H9 (cell line): ENCODE measurements at regions not wholly inside any gene's neighbourhood (a gene's known extent, or its start where the extent isn't known, plus 50 kb on each side); places are given as distances from the start of the nearest gene placed in this dataset.

Source experiments
- DNase-seq: peaks from one replicate; pipeline ENCODE4 v3.0.0-alpha.2; 2017
- H2AFZ ChIP-seq: one replicate; pipeline ENCODE4 v1.6.1; 2013; ENCODE audit warnings: mild to moderate bottlenecking, low read length, control low read depth, moderate library complexity
- H2AK5ac ChIP-seq: 2 replicates; pipeline ENCODE4 v1.6.1; 2013; ENCODE audit warnings: low read length, control low read depth, mixed read lengths; ENCODE audit not compliant: insufficient read length
- H2BK120ac ChIP-seq: one replicate; pipeline ENCODE4 v1.6.1; 2013; ENCODE audit warnings: low read depth, mild to moderate bottlenecking, low read length, control low read depth, inconsistent platforms; ENCODE audit not compliant: poor library complexity, severe bottlenecking
- H2BK12ac ChIP-seq: 2 replicates; pipeline ENCODE4 v1.6.1; 2013; ENCODE audit warnings: low read length, control low read depth, mixed read lengths, low read depth; ENCODE audit not compliant: insufficient read length
- H2BK15ac ChIP-seq: 2 replicates; pipeline ENCODE4 v1.6.1; 2013; ENCODE audit warnings: low read depth, low read length, control low read depth
- H2BK20ac ChIP-seq: one replicate; pipeline ENCODE4 v1.6.1; 2013; ENCODE audit warnings: low read depth, mild to moderate bottlenecking, low read length, control low read depth, inconsistent platforms; ENCODE audit not compliant: poor library complexity, severe bottlenecking
- H2BK5ac ChIP-seq: 2 replicates; pipeline ENCODE4 v1.6.1; 2013; ENCODE audit warnings: low read length, control low read depth, mixed read lengths; ENCODE audit not compliant: insufficient read length
- H3K14ac ChIP-seq: 2 replicates; pipeline ENCODE4 v1.6.1; 2013; ENCODE audit warnings: low read length, control low read depth; ENCODE audit not compliant: insufficient read depth
- H3K18ac ChIP-seq: 2 replicates; pipeline ENCODE4 v1.6.1; 2013; ENCODE audit warnings: low read depth, mild to moderate bottlenecking, mixed read lengths, low read length, control low read depth; ENCODE audit not compliant: insufficient read length
- H3K23ac ChIP-seq: 2 replicates; pipeline ENCODE4 v1.6.1; 2013; ENCODE audit warnings: low read length, control low read depth, mixed read lengths, low read depth; ENCODE audit not compliant: insufficient read length
- H3K23me2 ChIP-seq: 2 replicates; pipeline ENCODE4 v1.6.1; 2013; ENCODE audit warnings: low read depth, mild to moderate bottlenecking, mixed read lengths, low read length, control low read depth; ENCODE audit not compliant: insufficient read length, poor library complexity, severe bottlenecking
- H3K27ac ChIP-seq: 2 replicates; pipeline ENCODE4 v1.5.1; 2013; ENCODE audit warnings: low read length, control low read depth, mixed read lengths, low read depth; ENCODE audit not compliant: insufficient read length
- H3K27me3 ChIP-seq: 2 replicates; pipeline ENCODE4 v1.6.1; 2013; ENCODE audit warnings: low read length, control low read depth, inconsistent platforms; ENCODE audit not compliant: insufficient read depth
- H3K4ac ChIP-seq: 2 replicates; pipeline ENCODE4 v1.6.1; 2013; ENCODE audit warnings: low read depth, mild to moderate bottlenecking, control low read depth, inconsistent platforms, low read length, moderate library complexity
- H3K4me1 ChIP-seq: 2 replicates; pipeline ENCODE4 v1.6.1; 2013; ENCODE audit warnings: low read length, control low read depth, inconsistent platforms; ENCODE audit not compliant: insufficient read depth
- H3K4me2 ChIP-seq: 2 replicates; pipeline ENCODE4 v1.6.1; 2013; ENCODE audit warnings: low read length, control low read depth, mixed read lengths; ENCODE audit not compliant: insufficient read length, insufficient read depth
- H3K56ac ChIP-seq: 2 replicates; pipeline ENCODE4 v1.6.1; 2013; ENCODE audit warnings: low read depth, mild to moderate bottlenecking, mixed read lengths, low read length, control low read depth; ENCODE audit not compliant: insufficient read length
- H3K79me1 ChIP-seq: 2 replicates; pipeline ENCODE4 v1.6.1; 2013; ENCODE audit warnings: low read depth, mild to moderate bottlenecking, moderate library complexity, low read length, control low read depth, inconsistent platforms; ENCODE audit not compliant: insufficient read depth, poor library complexity, severe bottlenecking
- H3K79me2 ChIP-seq: 2 replicates; pipeline ENCODE4 v1.6.1; 2013; ENCODE audit warnings: low read length, control low read depth, inconsistent platforms; ENCODE audit not compliant: insufficient read depth
- H3K9ac ChIP-seq: 2 replicates; pipeline ENCODE4 v1.6.1; 2013; ENCODE audit warnings: low read length, control low read depth, mixed read lengths; ENCODE audit not compliant: insufficient read length; ENCODE audit errors: extremely low read depth
- H3K9me3 ChIP-seq: one replicate; pipeline ENCODE4 v1.6.1; 2013; ENCODE audit warnings: low read depth, low read length, inconsistent platforms; ENCODE audit not compliant: control insufficient read depth
- H3T11ph ChIP-seq: one replicate; pipeline ENCODE4 v1.6.1; 2013; ENCODE audit warnings: mild to moderate bottlenecking, low read length, control low read depth, inconsistent platforms
- H4K20me1 ChIP-seq: one replicate; pipeline ENCODE4 v1.6.1; 2013; ENCODE audit not compliant: control insufficient read depth, insufficient read length, insufficient read depth
- H4K5ac ChIP-seq: 2 replicates; pipeline ENCODE4 v1.6.1; 2013; ENCODE audit warnings: low read depth, mild to moderate bottlenecking, mixed read lengths, low read length, control low read depth; ENCODE audit not compliant: insufficient read length
- H4K8ac ChIP-seq: replicated peaks from 2 replicates; pipeline ENCODE4 v1.6.1; 2013; ENCODE audit warnings: low read length, control low read depth, mixed read lengths, low read depth; ENCODE audit not compliant: insufficient read length
- H4K91ac ChIP-seq: 2 replicates; pipeline ENCODE4 v1.6.1; 2013; ENCODE audit warnings: low read depth, mild to moderate bottlenecking, moderate library complexity, mixed read lengths, low read length, control low read depth; ENCODE audit not compliant: insufficient read length
- H3K27ac Mint-ChIP-seq, 3 experiments: 2 replicates in 2 of 3; 3 replicates in 1 of 3; pipeline ENCODE4 v1.8.0; 2020 to 2021; ENCODE audit warnings: mixed read lengths in 3 of 3, mild to moderate bottlenecking in 1 of 3, moderate library complexity in 1 of 3
- H3K27me3 Mint-ChIP-seq: 2 replicates; pipeline ENCODE4 v1.8.0; 2021; ENCODE audit warnings: low read depth, mild to moderate bottlenecking, moderate library complexity, mixed read lengths
- H3K36me3 Mint-ChIP-seq, 3 experiments: 2 replicates in 2 of 3; 3 replicates in 1 of 3; pipeline ENCODE4 v1.8.0; 2020 to 2021; ENCODE audit warnings: low read depth in 3 of 3, mixed read lengths in 3 of 3; ENCODE audit not compliant: insufficient read depth in 1 of 3
- H3K4me1 Mint-ChIP-seq, 2 experiments: 2 replicates each; pipeline ENCODE4 v1.8.0; 2020; ENCODE audit warnings: mixed read lengths in 2 of 2
- H3K4me3 Mint-ChIP-seq, 2 experiments: 2 replicates in 1 of 2; 3 replicates in 1 of 2; pipeline ENCODE4 v1.8.0; 2020 to 2021; ENCODE audit warnings: mild to moderate bottlenecking in 2 of 2, mixed read lengths in 2 of 2, moderate library complexity in 1 of 2
- H3K9me3 Mint-ChIP-seq, 2 experiments: 2 replicates in 1 of 2; 3 replicates in 1 of 2; pipeline ENCODE4 v1.8.0; 2020; ENCODE audit warnings: mild to moderate bottlenecking in 2 of 2, mixed read lengths in 2 of 2, moderate library complexity in 1 of 2
- CTCF ChIP-seq: fragments of 200-600 bp; sonication (generic); conservative IDR thresholded peaks from 3 replicates; pipeline ENCODE4 v1.8.0; 2021; ENCODE audit warnings: antibody characterized with exemption, mild to moderate bottlenecking
- WGBS: extraction: QIAGEN DNeasy Blood & Tissue Kit; methylation state at CpG from one replicate; pipeline ENCODE4 v1.1.7; 2013; ENCODE audit warnings: missing lambda C conversion rate, low lambda C conversion rate, mixed read lengths; ENCODE audit not compliant: insufficient read length; ENCODE audit errors: extremely low coverage; 5-methylcytosine and 5-hydroxymethylcytosine counted together

DNA sequence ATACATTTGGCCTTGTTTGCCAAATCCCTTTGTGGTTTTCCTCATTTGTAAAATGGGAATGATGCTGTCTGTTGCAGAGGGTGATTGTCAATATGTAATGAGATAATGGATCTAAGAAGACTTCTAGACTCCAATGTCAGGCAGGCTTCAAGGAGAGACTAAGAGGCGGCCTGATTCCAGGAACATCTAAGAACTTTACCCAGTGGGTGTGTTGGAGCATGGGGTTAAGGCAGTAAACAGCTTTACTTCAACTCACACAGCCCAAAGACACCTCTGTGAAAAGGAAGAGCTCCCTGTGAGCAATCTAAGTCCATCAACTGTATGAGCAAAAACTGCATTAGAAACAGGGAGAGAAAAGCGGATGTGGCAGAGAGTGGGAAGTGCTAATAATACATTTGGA lies 560.6 kb downstream of the PDCD6IP start:
- H2AFZ ChIP-seq, result no peak overlapping the region
- H3K9me3 Mint-ChIP-seq, result 0 out of 5 replicates have a peak, but pooled peaks cover 0 to 2% of the 10 kb centered on the region in 2 experiments
- H3K14ac ChIP-seq, result no peak overlapping the region
- no peak overlapping the region for H3K4me3 Mint-ChIP-seq
- no peaks in the 10 kb centered on the region for H3K27me3 ChIP-seq
- H3K27ac ChIP-seq, result no peak overlapping the region
- no peak overlapping the region for H2BK15ac ChIP-seq
- no peak for TF ChIP-seq CTCF
- H2BK120ac ChIP-seq, result no peak overlapping the region
- no peak overlapping the region for H2BK5ac ChIP-seq
- no CpG with 5 or more reads among the region's 2 CpGs for WGBS
- no peak overlapping the region for H3K56ac ChIP-seq
- H3K9me3 ChIP-seq, result no peaks in the 10 kb centered on the region
- H3K23ac ChIP-seq, result no peak overlapping the region
- no peak overlapping the region for H4K91ac ChIP-seq
- H2BK12ac ChIP-seq, result no peak overlapping the region
- H3K4me1 Mint-ChIP-seq, result peaks cover 8 to 13% of the 10 kb centered on the region in 2 experiments
- no peak overlapping the region for H3K9ac ChIP-seq
- no peak overlapping the region for H3T11ph ChIP-seq
- H3K79me2 ChIP-seq, result no peaks in the 10 kb centered on the region
- no peak overlapping the region for H3K4ac ChIP-seq
- no peak overlapping the region for H3K4me2 ChIP-seq
- no peaks in the 10 kb centered on the region for H3K4me1 ChIP-seq
- no peaks in the 10 kb centered on the region for H3K79me1 ChIP-seq
- H3K18ac ChIP-seq, result no peak overlapping the region
- no peak overlapping the region; a peak in 1 of 7 replicates for H3K27ac Mint-ChIP-seq
- peaks cover 3% of the 10 kb centered on the region; the same call in 1 of the 2 replicates for H3K27me3 Mint-ChIP-seq
- no peak overlapping the region for H2AK5ac ChIP-seq
- H2BK20ac ChIP-seq, result no peak overlapping the region
- DNase-seq, result no peak
- H4K8ac ChIP-seq, result no peak overlapping the region
- H3K36me3 Mint-ChIP-seq, result no peaks in the 10 kb centered on the region; a peak in 1 of 7 replicates
- H4K20me1 ChIP-seq, result no peaks in the 10 kb centered on the region
- H4K5ac ChIP-seq, result no peak overlapping the region
- no peaks in the 10 kb centered on the region for H3K23me2 ChIP-seq
